ENCODE measurements at regions not wholly inside any gene's neighbourhood (a gene's known extent, or its start where the extent isn't known, plus 50 kb on each side); places are given as distances from the start of the nearest gene placed in this dataset.

- DNase-seq = no peak
- ATAC-seq (replicated peaks) = no peak
- H3K9me3 Mint-ChIP-seq = peaks cover 0 to 3% of the 10 kb centered on the region in 2 donors
- H3K36me3 Mint-ChIP-seq = no peaks in the 10 kb centered on the region
- H3K4me1 Mint-ChIP-seq = peaks cover 2 to 6% of the 10 kb centered on the region in 2 donors
- H3K4me3 Mint-ChIP-seq = no peak overlapping the region
- no peaks in the 10 kb centered on the region for H3K27me3 Mint-ChIP-seq
- no peak overlapping the region for H3K27ac Mint-ChIP-seq
These were observed 272.2 kb downstream of the LMO4 start for GRCh38 chr1:87600854-87601253.

DNA sequence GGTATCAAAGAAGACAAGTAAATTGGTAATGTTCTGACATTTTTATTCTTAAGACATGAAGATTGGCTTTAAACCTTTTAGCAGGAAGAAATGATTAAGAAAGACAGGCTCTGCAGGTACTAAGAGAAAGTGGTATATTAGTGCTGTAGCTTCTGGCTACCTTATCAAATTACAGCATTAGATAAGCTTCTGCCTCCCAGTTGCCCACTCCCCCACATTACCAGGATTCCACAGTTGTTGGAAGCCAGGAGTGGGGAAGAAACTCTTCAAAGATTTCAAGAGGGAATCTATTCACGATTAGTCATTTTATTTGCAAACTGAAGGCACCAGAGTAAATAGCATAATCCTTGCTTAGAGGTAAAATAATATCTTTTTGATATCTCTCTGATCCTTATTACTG, 274.9 kb downstream of the LMO4 start:
- Mint-ChIP-seq H3K27ac (no peak overlapping the region), H3K4me1 (peaks cover 0 to 4% of the 10 kb centered on the region in 2 donors), H3K27me3 (no peaks in the 10 kb centered on the region), H3K36me3 (peaks cover 0 to 4% of the 10 kb centered on the region in 2 donors), H3K9me3 (peaks cover 0 to 7% of the 10 kb centered on the region in 2 donors), H3K4me3 (no peak overlapping the region)
- ATAC-seq (replicated peaks) = no peak
- no peak for DNase-seq

GRCh38 chr1:87612956-87613355, 284.3 kb downstream of the LMO4 start:
- Mint-ChIP-seq H3K27ac (no peak overlapping the region), H3K36me3 (no peaks in the 10 kb centered on the region), H3K4me3 (no peak overlapping the region), H3K27me3 (no peaks in the 10 kb centered on the region), H3K4me1 (peaks cover 2 to 6% of the 10 kb centered on the region in 2 donors), H3K9me3 (no peaks in the 10 kb centered on the region)
- DNase-seq (no peak), ATAC-seq (replicated peaks) (no peak)

- Mint-ChIP-seq H3K9me3 (peaks cover 4 to 7% of the 10 kb centered on the region in 2 donors), H3K27ac (no peak overlapping the region), H3K27me3 (no peaks in the 10 kb centered on the region), H3K4me1 (peaks cover 2 to 6% of the 10 kb centered on the region in 2 donors), H3K4me3 (no peak overlapping the region), H3K36me3 (peaks cover 0 to 4% of the 10 kb centered on the region in 2 donors)
- no peak for DNase-seq
- no peak for ATAC-seq (replicated peaks)
These were observed 286.8 kb downstream of the LMO4 start for GRCh38 chr1:87615491-87615890.

GRCh38 chr1:87615901-87616300, 287.2 kb downstream of the LMO4 start:
- no peaks in the 10 kb centered on the region for H3K27me3 Mint-ChIP-seq
- H3K4me1 Mint-ChIP-seq = peaks cover 2 to 6% of the 10 kb centered on the region in 2 donors
- DNase-seq = no peak
- no peak overlapping the region for H3K4me3 Mint-ChIP-seq
- H3K36me3 Mint-ChIP-seq = peaks cover 0 to 4% of the 10 kb centered on the region in 2 donors
- no peak overlapping the region for H3K27ac Mint-ChIP-seq
- peaks cover 4 to 7% of the 10 kb centered on the region in 2 donors for H3K9me3 Mint-ChIP-seq
- ATAC-seq (replicated peaks) = no peak

DNA sequence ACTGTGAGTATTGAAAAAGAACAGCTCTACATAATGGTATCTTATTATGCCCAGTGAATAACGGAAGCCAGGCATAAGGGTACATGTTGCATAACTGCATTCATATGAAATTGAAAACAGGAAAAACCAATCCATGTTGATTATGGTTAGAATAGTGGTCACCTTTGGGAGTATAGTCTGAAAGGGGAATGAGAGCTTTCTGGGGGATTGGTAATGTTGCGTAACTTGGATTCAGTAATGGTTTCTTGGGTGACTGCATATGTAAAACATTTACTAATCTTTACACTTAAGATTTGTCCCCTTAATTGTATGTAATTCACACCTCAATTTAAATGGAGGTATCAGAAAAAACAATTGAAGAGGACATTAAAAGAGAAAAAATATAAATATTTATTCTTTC, 292.1 kb downstream of the LMO4 start:
- no peak overlapping the region for H3K4me3 Mint-ChIP-seq
- no peaks in the 10 kb centered on the region for H3K4me1 Mint-ChIP-seq
- no peak for DNase-seq
- no peaks in the 10 kb centered on the region for H3K27me3 Mint-ChIP-seq
- H3K36me3 Mint-ChIP-seq = peaks cover 0 to 4% of the 10 kb centered on the region in 2 donors
- no peak overlapping the region for H3K27ac Mint-ChIP-seq
- H3K9me3 Mint-ChIP-seq = peaks cover 4 to 7% of the 10 kb centered on the region in 2 donors
- ATAC-seq (replicated peaks) = no peak

GRCh38 chr1:87629673-87630072, 301.0 kb downstream of the LMO4 start:
- peaks cover 1 to 7% of the 10 kb centered on the region in 2 donors for H3K9me3 Mint-ChIP-seq
- ATAC-seq (replicated peaks) (no peak), DNase-seq (no peak)
- no peak overlapping the region for H3K4me3 Mint-ChIP-seq
- H3K27me3 Mint-ChIP-seq = no peaks in the 10 kb centered on the region
- no peak overlapping the region for H3K27ac Mint-ChIP-seq
- H3K4me1 Mint-ChIP-seq = no peaks in the 10 kb centered on the region
- no peaks in the 10 kb centered on the region for H3K36me3 Mint-ChIP-seq

DNA sequence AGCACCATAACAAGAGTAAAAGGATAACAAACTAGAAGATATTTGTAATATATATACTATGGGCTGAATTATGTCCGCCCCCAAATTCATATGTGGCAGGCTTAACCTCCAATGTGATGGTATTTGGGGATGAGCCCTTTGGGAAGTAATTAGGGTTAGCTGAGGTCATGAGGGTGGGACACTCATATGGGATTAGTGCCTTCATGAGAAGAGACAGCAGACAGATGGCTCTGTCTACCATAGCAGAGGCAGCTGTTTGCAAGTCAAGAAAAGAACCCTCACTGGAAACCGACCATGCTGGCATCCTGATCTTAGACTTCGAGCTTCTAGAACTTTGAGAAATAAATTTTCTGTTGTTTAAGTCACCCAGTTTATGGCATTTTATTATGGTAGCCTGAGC, 303.6 kb downstream of the LMO4 start:
- H3K4me3 Mint-ChIP-seq = no peak overlapping the region
- no peaks in the 10 kb centered on the region for H3K27me3 Mint-ChIP-seq
- H3K4me1 Mint-ChIP-seq = no peaks in the 10 kb centered on the region
- H3K27ac Mint-ChIP-seq = no peak overlapping the region
- H3K9me3 Mint-ChIP-seq = peaks cover 4 to 12% of the 10 kb centered on the region in 2 donors
- ATAC-seq (replicated peaks) (no peak), DNase-seq (no peak)
- no peaks in the 10 kb centered on the region for H3K36me3 Mint-ChIP-seq

GRCh38 chr1:87636198-87636892, 307.7 kb downstream of the LMO4 start:
- no peaks in the 10 kb centered on the region for H3K36me3 Mint-ChIP-seq
- DNase-seq (no peak), ATAC-seq (replicated peaks) (no peak)
- H3K27me3 Mint-ChIP-seq = no peaks in the 10 kb centered on the region
- H3K27ac Mint-ChIP-seq = no peak overlapping the region
- H3K9me3 Mint-ChIP-seq = peaks cover 9 to 17% of the 10 kb centered on the region in 2 donors
- peaks cover 6 to 18% of the 10 kb centered on the region in 2 donors for H3K4me1 Mint-ChIP-seq
- no peak overlapping the region for H3K4me3 Mint-ChIP-seq

DNA sequence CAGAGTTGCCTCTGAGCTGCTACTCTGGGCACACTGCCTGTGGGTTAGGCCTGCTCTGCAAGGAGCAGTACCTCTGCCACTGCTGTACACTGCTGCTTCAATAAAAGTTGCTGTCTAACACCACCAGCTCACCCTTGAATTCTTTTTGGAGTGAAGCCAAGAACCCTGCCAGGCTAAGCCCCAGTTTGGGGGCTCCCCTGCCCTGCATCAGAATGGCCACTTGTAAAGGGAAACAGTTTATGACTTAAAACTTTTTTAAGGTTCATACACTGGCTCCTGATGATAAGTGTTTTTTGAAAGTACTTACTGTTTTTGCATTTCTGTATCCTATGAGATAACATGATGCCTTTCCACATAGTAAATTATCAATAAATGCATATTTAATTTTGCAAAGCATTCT, 310.0 kb downstream of the LMO4 start:
- Mint-ChIP-seq H3K4me1 (peaks cover 6 to 18% of the 10 kb centered on the region in 2 donors), H3K27me3 (no peaks in the 10 kb centered on the region), H3K4me3 (no peak overlapping the region), H3K36me3 (no peaks in the 10 kb centered on the region), H3K27ac (no peak overlapping the region), H3K9me3 (peaks cover 9 to 13% of the 10 kb centered on the region in 2 donors)
- DNase-seq (no peak), ATAC-seq (replicated peaks) (peak; percentile 22 to 48)

DNA sequence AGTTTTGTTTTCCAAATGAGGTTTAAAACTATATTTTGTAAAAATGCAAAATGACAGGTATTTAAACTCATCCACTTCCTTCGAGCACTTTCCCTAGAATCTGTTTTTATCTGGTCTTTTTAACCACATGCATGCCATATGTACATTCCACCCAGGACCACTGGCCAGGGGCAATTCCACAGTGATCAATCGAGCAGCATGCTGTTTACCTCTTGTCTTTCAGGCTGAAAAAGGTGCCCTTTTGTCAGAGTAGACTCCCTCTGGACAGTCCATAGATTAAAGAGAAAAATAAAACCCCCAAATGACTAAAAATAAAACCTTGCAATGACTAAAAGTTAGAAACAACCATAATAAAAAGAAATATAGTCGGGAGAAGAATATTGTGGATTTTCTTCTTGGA, 313.3 kb downstream of the LMO4 start:
- Mint-ChIP-seq H3K27ac (no peak overlapping the region), H3K27me3 (no peaks in the 10 kb centered on the region), H3K4me3 (no peak overlapping the region), H3K4me1 (peaks cover 6 to 18% of the 10 kb centered on the region in 2 donors), H3K9me3 (peaks cover 5% of the 10 kb centered on the region in 2 donors), H3K36me3 (no peaks in the 10 kb centered on the region)
- ATAC-seq (replicated peaks) (no peak), DNase-seq (no peak)

- Mint-ChIP-seq H3K4me1 (peaks cover 6 to 18% of the 10 kb centered on the region in 2 donors), H3K4me3 (no peak overlapping the region), H3K27me3 (no peaks in the 10 kb centered on the region), H3K36me3 (no peaks in the 10 kb centered on the region), H3K27ac (no peak overlapping the region), H3K9me3 (peaks cover 5% of the 10 kb centered on the region in 2 donors)
- ATAC-seq (replicated peaks) = no peak
- no peak for DNase-seq
These were observed 314.0 kb downstream of the LMO4 start for GRCh38 chr1:87642581-87643221.

DNA sequence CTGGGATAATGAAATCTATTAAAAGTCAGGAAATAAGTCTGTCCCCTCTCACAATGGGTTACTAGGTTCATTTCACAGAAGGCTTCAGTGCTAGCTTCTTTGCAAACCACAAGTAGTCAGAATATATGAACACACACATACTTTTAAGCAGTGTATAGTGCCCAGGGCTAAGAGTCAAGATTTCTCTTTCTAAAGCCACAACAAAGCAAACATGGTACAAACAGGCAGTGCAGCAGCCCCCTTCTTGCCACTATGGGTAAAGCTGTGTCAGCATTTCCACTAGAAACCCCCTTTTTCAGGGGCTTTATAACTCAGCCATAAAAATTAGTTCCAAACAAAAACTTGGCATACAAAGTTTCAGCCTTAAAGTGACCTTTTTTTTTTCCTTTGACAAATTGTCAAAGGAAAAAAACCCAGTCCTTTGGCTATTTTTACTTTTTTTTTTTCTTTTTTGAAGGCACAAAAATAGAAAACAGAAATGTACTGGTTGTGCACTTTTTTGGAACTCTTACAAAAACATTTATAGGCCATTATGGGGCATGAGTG, 315.4 kb downstream of the LMO4 start:
- no peak overlapping the region for H3K4me3 Mint-ChIP-seq
- ATAC-seq (replicated peaks) (no peak), DNase-seq (no peak)
- H3K36me3 Mint-ChIP-seq = no peaks in the 10 kb centered on the region
- H3K27ac Mint-ChIP-seq = no peak overlapping the region
- H3K27me3 Mint-ChIP-seq = no peaks in the 10 kb centered on the region
- peaks cover 0 to 4% of the 10 kb centered on the region in 2 donors for H3K4me1 Mint-ChIP-seq
- H3K9me3 Mint-ChIP-seq = no peaks in the 10 kb centered on the region

- no peak overlapping the region for H3K27ac Mint-ChIP-seq
- DNase-seq = no peak
- H3K9me3 Mint-ChIP-seq = no peaks in the 10 kb centered on the region
- no peaks in the 10 kb centered on the region for H3K27me3 Mint-ChIP-seq
- H3K36me3 Mint-ChIP-seq = no peaks in the 10 kb centered on the region
- no peak for ATAC-seq (replicated peaks)
- no peaks in the 10 kb centered on the region for H3K4me1 Mint-ChIP-seq
- H3K4me3 Mint-ChIP-seq = no peak overlapping the region
These were observed 316.0 kb downstream of the LMO4 start for GRCh38 chr1:87644579-87645190.

Data from stimulated activated naive B cell treated with anti-CD40 and anti-IgM and Interleukin-4, amounts not matched to agents 10 μg/mL and 1 μg/mL and 100 μg/mL, for 72 hours (primary cell).